OCI-LY7 (cell line): ENCODE measurements at regions not wholly inside any gene's neighbourhood (a gene's known extent, or its start where the extent isn't known, plus 50 kb on each side); places are given as distances from the start of the nearest gene placed in this dataset.

ENCODE experiments used
- BruUV-seq: library from RNA; stranded (reverse); fragments of 400-500 nt; replicated peaks from 2 replicates; lab custom pipeline; 2021; lab: Mats Ljungman, UMichigan
- CTCF ChIA-PET: fragments of 300-600 bp; sonication (Branson Sonifier 250); formaldehyde crosslinking; loops from one replicate; lab custom pipeline; 2022; ENCODE audit warnings: antibody characterized with exemption; ENCODE audit not compliant: unreplicated experiment; lab: Charles Lee
- POLR2A ChIA-PET: fragments of 300-600 bp; sonication (Branson Sonifier 250); formaldehyde crosslinking; loops from one replicate; lab custom pipeline; 2022; ENCODE audit warnings: antibody characterized with exemption; lab: Charles Lee
- DNase-seq: peaks from one replicate; pipeline ENCODE4 v3.0.0-alpha.2; 2015; ENCODE audit warnings: low spot score
- H2AFZ ChIP-seq: fragments of 200-600 bp; sonication (generic), shearing (Covaris generic); 2 replicates; pipeline ENCODE4 v1.6.1; 2014; ENCODE audit warnings: mild to moderate bottlenecking, antibody characterized with exemption, low read length, moderate library complexity
- H3K27ac ChIP-seq: fragments of 200-600 bp; sonication (generic); 2 replicates; pipeline ENCODE4 v1.5.1; 2014; ENCODE audit warnings: mixed run types, low read depth, mild to moderate bottlenecking, moderate library complexity, low read length, inconsistent platforms; ENCODE audit not compliant: poor library complexity, severe bottlenecking
- H3K36me3 ChIP-seq: fragments of 200-600 bp; sonication (generic); 2 replicates; pipeline ENCODE4 v1.6.1; 2014; ENCODE audit warnings: mild to moderate bottlenecking, antibody characterized with exemption, low read length, moderate library complexity, mixed read lengths; ENCODE audit not compliant: insufficient read depth
- H3K4me1 ChIP-seq: fragments of 200-600 bp; sonication (generic); 2 replicates; pipeline ENCODE4 v1.5.1; 2014; ENCODE audit warnings: mild to moderate bottlenecking, low read length; ENCODE audit not compliant: insufficient read depth, poor library complexity, severe bottlenecking
- H3K4me2 ChIP-seq: fragments of 200-600 bp; sonication (generic); 2 replicates; pipeline ENCODE4 v1.6.1; 2014; ENCODE audit warnings: mild to moderate bottlenecking, low read length
- H3K4me3 ChIP-seq: fragments of 200-600 bp; sonication (generic); 2 replicates; pipeline ENCODE4 v1.5.1; 2014; ENCODE audit warnings: mild to moderate bottlenecking, low read depth, low read length; ENCODE audit not compliant: poor library complexity, severe bottlenecking
- H3K79me2 ChIP-seq: fragments of 200-600 bp; sonication (generic); 2 replicates; pipeline ENCODE4 v1.6.1; 2016; ENCODE audit warnings: low read depth, mild to moderate bottlenecking, low read length, moderate library complexity, mixed read lengths; ENCODE audit not compliant: insufficient read depth
- H3K9me2 ChIP-seq: fragments of 200-600 bp; sonication (generic); 2 replicates; pipeline ENCODE4 v1.6.1; 2016; ENCODE audit warnings: mild to moderate bottlenecking, low read length, mixed read lengths; ENCODE audit not compliant: insufficient read depth
- H3K9me3 ChIP-seq: fragments of 200-600 bp; sonication (generic); 2 replicates; pipeline ENCODE4 v1.6.1; 2014; ENCODE audit warnings: mild to moderate bottlenecking, mixed run types, low read length, mixed read lengths
- H4K20me1 ChIP-seq: fragments of 200-600 bp; sonication (generic); 2 replicates; pipeline ENCODE4 v1.6.1; 2014; ENCODE audit warnings: mild to moderate bottlenecking, antibody characterized with exemption, low read length, moderate library complexity, mixed read lengths; ENCODE audit not compliant: insufficient read depth
- CTCF ChIP-seq: fragments of 200-600 bp; sonication (generic); conservative IDR thresholded peaks from 2 replicates; pipeline ENCODE4 v1.5.1; 2014; ENCODE audit warnings: mild to moderate bottlenecking, antibody characterized with exemption, low read length, moderate library complexity, mixed read lengths
- EZH2phosphoT487 ChIP-seq: fragments of 200-600 bp; sonication (generic); IDR thresholded peaks from 2 replicates; pipeline ENCODE4 v1.6.1; 2018; ENCODE audit warnings: low read depth, borderline replicate concordance, mild to moderate bottlenecking, mixed run types, antibody characterized with exemption, low read length, moderate library complexity, mixed read lengths
- intact Hi-C: fragments of 100-400 bp; cut with micrococcal nuclease; formaldehyde crosslinking; loops from one replicate; pipeline ENCODE4 v1.10.0; 2022; ENCODE audit not compliant: unreplicated experiment

GRCh38 chr7:68922850-68923249 is 675.4 kb upstream of the AUTS2 start:
- intact Hi-C loops, result no loop called here
- Histone ChIP-seq H3K4me1 (no peaks in the 10 kb centered on the region), H3K4me2 (no peak overlapping the region), H3K4me3 (no peak overlapping the region), H3K79me2 (no peaks in the 10 kb centered on the region), H3K9me2 (no peaks in the 10 kb centered on the region), H3K36me3 (no peaks in the 10 kb centered on the region), H3K27ac (no peak overlapping the region), H4K20me1 (no peaks in the 10 kb centered on the region), H3K9me3 (no peaks in the 10 kb centered on the region), H2AFZ (no peak overlapping the region)
- BruUV-seq, result no TSS peak
- no peak for DNase-seq
- CTCF ChIA-PET, result no interaction called here
- POLR2A ChIA-PET, result interaction anchor here (0.5 kb wide), 1 partner anchor 583 kb away, joined by 3 read pairs; no protein-coding TSS in a partner anchor
- no peak for TF ChIP-seq CTCF
- TF ChIP-seq EZH2phosphoT487, result no peak

DNA sequence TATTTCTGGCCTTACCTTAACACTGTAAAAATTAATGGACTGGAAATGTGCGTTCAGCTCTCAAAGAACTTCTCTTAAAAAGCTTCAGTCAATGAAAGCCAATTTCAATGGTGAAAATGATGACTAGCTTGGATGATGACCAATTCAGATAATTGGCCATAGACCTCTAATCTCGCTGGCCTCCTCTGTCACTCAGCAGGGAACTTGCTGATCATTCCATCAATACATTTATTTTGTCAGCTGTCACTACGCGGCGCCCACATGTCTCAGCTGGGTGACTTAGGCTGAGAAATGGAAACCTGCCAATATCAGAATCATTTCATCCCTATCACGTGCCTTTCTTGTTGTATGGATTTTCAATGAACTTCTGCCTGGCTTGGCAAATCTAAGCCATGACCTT is 673.0 kb upstream of the AUTS2 start:
- Histone ChIP-seq H3K79me2 (no peaks in the 10 kb centered on the region), H2AFZ (no peak overlapping the region), H3K4me3 (no peak overlapping the region), H4K20me1 (no peaks in the 10 kb centered on the region), H3K9me3 (no peaks in the 10 kb centered on the region), H3K4me1 (no peaks in the 10 kb centered on the region), H3K27ac (no peak overlapping the region), H3K4me2 (no peak overlapping the region), H3K9me2 (no peaks in the 10 kb centered on the region), H3K36me3 (no peaks in the 10 kb centered on the region)
- no peak for DNase-seq
- no TSS peak for BruUV-seq
- TF ChIP-seq EZH2phosphoT487, result no peak
- no peak for TF ChIP-seq CTCF
- intact Hi-C loops, result no loop called here
- CTCF ChIA-PET, result no interaction called here
- POLR2A ChIA-PET, result no interaction called here

GRCh38 chr7:68929781-68930261 is 668.5 kb upstream of the AUTS2 start:
- H3K4me1 ChIP-seq, result no peaks in the 10 kb centered on the region
- CTCF ChIA-PET, result interaction anchor here (0.5 kb wide), 1 partner anchor 957 kb away, joined by 18 read pairs; no protein-coding TSS in a partner anchor
- no peaks in the 10 kb centered on the region for H4K20me1 ChIP-seq
- no peaks in the 10 kb centered on the region for H3K79me2 ChIP-seq
- H3K9me2 ChIP-seq, result no peaks in the 10 kb centered on the region
- no peak overlapping the region for H2AFZ ChIP-seq
- no TSS peak for BruUV-seq
- no peak overlapping the region for H3K27ac ChIP-seq
- POLR2A ChIA-PET, result no interaction called here
- no peak overlapping the region for H3K4me3 ChIP-seq
- TF ChIP-seq EZH2phosphoT487 (no peak), CTCF (no peak)
- no peaks in the 10 kb centered on the region for H3K9me3 ChIP-seq
- H3K4me2 ChIP-seq, result no peak overlapping the region
- no peaks in the 10 kb centered on the region for H3K36me3 ChIP-seq
- intact Hi-C loops, result no loop called here
- no peak for DNase-seq
